SK-N-SH (cell line): ENCODE measurements at regions not wholly inside any gene's neighbourhood (a gene's known extent, or its start where the extent isn't known, plus 50 kb on each side); places are given as distances from the start of the nearest gene placed in this dataset.

Experiments used
- CTCF ChIA-PET: fragments of 300-600, 350-600 bp; formaldehyde crosslinking; extraction: SDS; loops from one replicate; lab custom pipeline; 2021; lab: Yijun Ruan, JAX
- POLR2A ChIA-PET: fragments of 350-600 bp; sonication (Branson Sonifier 250); formaldehyde crosslinking; extraction: SDS; loops from one replicate; lab custom pipeline; 2020; ENCODE audit warnings: antibody characterized with exemption, inconsistent platforms; lab: Yijun Ruan, JAX
- DNase-seq: peaks from one replicate; pipeline ENCODE4 v3.0.0; 2012
- H2AFZ ChIP-seq: fragments of 200-600 bp; sonication (generic); 2 replicates; pipeline ENCODE4 v1.8.1; 2016; ENCODE audit warnings: antibody characterized with exemption, mild to moderate bottlenecking, low read depth
- H3F3A ChIP-seq: fragments of 200-600 bp; sonication (generic); replicated peaks from 2 replicates; pipeline ENCODE3; 2016; ENCODE audit warnings: antibody characterized with exemption, mild to moderate bottlenecking; ENCODE audit not compliant: insufficient read depth
- H3K27ac ChIP-seq, 2 experiments: fragments of 200-500 bp in 1 of 2; fragments of 200-600 bp in 1 of 2; sonication (Bioruptor generic) in 1 of 2; sonication (generic), shearing (Covaris generic) in 1 of 2; 2 replicates each; pipeline versions ENCODE4 v1.5.1 to v1.6.1; 2014 to 2016; ENCODE audit warnings: low read depth in 2 of 2, inconsistent platforms in 1 of 2, low read length in 1 of 2, mild to moderate bottlenecking in 1 of 2, mixed read lengths in 1 of 2
- H3K27me3 ChIP-seq: fragments of 200-600 bp; sonication (generic), shearing (Covaris generic); 2 replicates; pipeline ENCODE4 v1.6.1; 2016; ENCODE audit warnings: mixed run types; ENCODE audit not compliant: insufficient read depth
- H3K36me3 ChIP-seq, 2 experiments: fragments of 200-500 bp in 1 of 2; fragments of 200-600 bp in 1 of 2; sonication (Bioruptor generic) in 1 of 2; sonication (generic) in 1 of 2; replicated peaks in 1 of 2; 2 replicates each; pipeline versions ENCODE3 to v1.5.1; 2014 to 2016; ENCODE audit warnings: low read length in 1 of 2, mild to moderate bottlenecking in 1 of 2; ENCODE audit not compliant: insufficient read depth in 2 of 2, control insufficient read depth in 1 of 2
- H3K4me1 ChIP-seq, 2 experiments: fragments of 200-500 bp in 1 of 2; fragments of 200-600 bp in 1 of 2; sonication (Bioruptor generic) in 1 of 2; sonication (generic), shearing (Covaris generic) in 1 of 2; 2 replicates each; pipeline versions ENCODE4 v1.5.1 to v1.6.1; 2014 to 2016; ENCODE audit warnings: low read depth in 1 of 2, low read length in 1 of 2, mixed run types in 1 of 2; ENCODE audit not compliant: insufficient read depth in 2 of 2, control insufficient read depth in 1 of 2
- H3K4me2 ChIP-seq: fragments of 200-600 bp; sonication (generic), shearing (Covaris generic); 2 replicates; pipeline ENCODE4 v1.6.1; 2017; ENCODE audit warnings: mixed run types
- H3K4me3 ChIP-seq, 2 experiments: fragments of 200-500 bp in 1 of 2; fragments of 200-600 bp in 1 of 2; sonication (Bioruptor generic) in 1 of 2; sonication (generic), shearing (Covaris generic) in 1 of 2; 2 replicates each; pipeline versions ENCODE4 v1.5.1 to v1.8.1; 2014 to 2016; ENCODE audit warnings: low read depth in 2 of 2, inconsistent platforms in 1 of 2, low read length in 1 of 2, mild to moderate bottlenecking in 1 of 2, mixed read lengths in 1 of 2, moderate library complexity in 1 of 2
- H3K79me2 ChIP-seq: fragments of 200-600 bp; sonication (generic); 2 replicates; pipeline ENCODE4 v1.8.1; 2017; ENCODE audit warnings: mild to moderate bottlenecking; ENCODE audit not compliant: insufficient read depth
- H3K9ac ChIP-seq: fragments of 200-600 bp; sonication (generic); 2 replicates; pipeline ENCODE4 v1.6.1; 2017; ENCODE audit warnings: mixed run types
- H3K9me2 ChIP-seq: fragments of 200-600 bp; sonication (generic); 2 replicates; pipeline ENCODE4 v1.6.1; 2017; ENCODE audit warnings: mixed run types
- H3K9me3 ChIP-seq: fragments of 200-600 bp; sonication (generic); 2 replicates; pipeline ENCODE4 v1.6.1; 2017; ENCODE audit warnings: mixed run types, mild to moderate bottlenecking, moderate library complexity
- H4K20me1 ChIP-seq: fragments of 200-600 bp; sonication (generic); 2 replicates; pipeline ENCODE4 v1.6.1; 2017; ENCODE audit warnings: mild to moderate bottlenecking, mixed run types; ENCODE audit not compliant: insufficient read depth
- CHD2 ChIP-seq: fragments of 150-350 bp; IDR thresholded peaks from 2 replicates; pipeline ENCODE4 v1.6.1; 2018; ENCODE audit warnings: low read length; ENCODE audit not compliant: partially characterized antibody
- ELF1 ChIP-seq: IDR thresholded peaks from 2 replicates; pipeline ENCODE4 v1.4.0; 2012
- FOXJ3 ChIP-seq: sonication (generic); formaldehyde crosslinking; IDR thresholded peaks from 2 replicates; pipeline ENCODE4 v1.5.1; 2020; ENCODE audit warnings: mild to moderate bottlenecking, missing genetic modification reagents
- GABPA ChIP-seq: IDR thresholded peaks from 2 replicates; pipeline ENCODE4 v1.4.0; 2012; ENCODE audit warnings: low read depth, mild to moderate bottlenecking
- GATA2 ChIP-seq: sonication (generic); formaldehyde crosslinking; IDR thresholded peaks from 2 replicates; pipeline ENCODE4 v1.5.0; 2020; ENCODE audit warnings: mild to moderate bottlenecking, missing genetic modification reagents
- NFIC ChIP-seq: IDR thresholded peaks from 2 replicates; pipeline ENCODE4 v1.4.0; 2012; ENCODE audit warnings: borderline replicate concordance
- NRF1 ChIP-seq: IDR thresholded peaks from 2 replicates; pipeline ENCODE4 v1.6.1; 2012; ENCODE audit warnings: low read depth, mild to moderate bottlenecking, low read length
- RCOR1 ChIP-seq: fragments of 150-350 bp; IDR thresholded peaks from 2 replicates; pipeline ENCODE4 v1.6.1; 2017; ENCODE audit warnings: antibody characterized with exemption, low read length
- RFX5 ChIP-seq: IDR thresholded peaks from 2 replicates; pipeline ENCODE4 v1.6.1; 2012; ENCODE audit warnings: mild to moderate bottlenecking, improper control_type of control experiment, low read length
- SMC3 ChIP-seq: IDR thresholded peaks from 2 replicates; pipeline ENCODE4 v1.6.1; 2012; ENCODE audit warnings: low read depth, low read length, improper control_type of control experiment
- YY1 ChIP-seq: IDR thresholded peaks from 2 replicates; pipeline ENCODE4 v1.4.0; 2012; ENCODE audit warnings: low read depth, mild to moderate bottlenecking
- WGBS: methylation state at CpG from one replicate; pipeline ENCODE4 v1.1.6; 2017; ENCODE audit warnings: low lambda C conversion rate; 5-methylcytosine and 5-hydroxymethylcytosine counted together
- TF ChIP-seq, protein P1 (sequence below): fragments of 150-350 bp; IDR thresholded peaks from 2 replicates; pipeline ENCODE4 v1.6.1; 2016; ENCODE audit warnings: mild to moderate bottlenecking, low read depth, low read length
- TF ChIP-seq, protein P2 (sequence below): IDR thresholded peaks from 2 replicates; pipeline ENCODE4 v1.6.1; 2012; ENCODE audit warnings: mild to moderate bottlenecking, low read depth, low read length, moderate library complexity
- TF ChIP-seq, protein P3 (sequence below): IDR thresholded peaks from 2 replicates; pipeline ENCODE4 v1.4.0; 2012; ENCODE audit warnings: low read depth, borderline replicate concordance

DNA sequence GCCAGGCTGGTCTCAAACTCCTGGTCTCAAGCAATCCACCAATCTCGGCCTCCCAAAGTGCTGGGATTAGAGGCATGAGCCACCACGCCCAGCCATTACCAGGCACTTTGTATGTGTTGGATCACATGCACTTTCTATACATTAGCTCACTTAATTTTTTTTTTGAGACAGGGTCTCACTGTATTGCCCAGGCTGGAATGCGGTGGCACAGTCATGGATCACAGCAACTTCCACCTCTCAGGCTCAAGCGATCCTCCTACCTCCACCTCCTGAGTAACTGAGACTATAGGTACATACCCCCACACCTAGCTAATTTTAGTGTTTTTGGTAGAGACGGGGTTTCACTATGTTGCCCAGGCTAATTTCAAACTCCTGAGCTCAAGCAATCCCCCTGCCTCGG lies 203.0 kb upstream of the MYL2 start:
- H3K9me2 ChIP-seq: no peaks in the 10 kb centered on the region
- H3K4me1 ChIP-seq: peaks cover 0 to 10% of the 10 kb centered on the region in 2 experiments; a peak in 2 of 4 replicates
- H3K9me3 ChIP-seq: no peaks in the 10 kb centered on the region
- H3K9ac ChIP-seq: no peak overlapping the region
- H3K4me3 ChIP-seq: no peak overlapping the region
- no peaks in the 10 kb centered on the region for H3K36me3 ChIP-seq
- no peak overlapping the region for H3K4me2 ChIP-seq
- no peak for DNase-seq
- no peak overlapping the region for H2AFZ ChIP-seq
- ChIA-PET POLR2A (interaction anchor here (0.6 kb wide), 1 partner anchor 223 kb away, joined by 3 read pairs; no protein-coding TSS in a partner anchor), CTCF (interaction anchor here (0.7 to 1.0 kb wide), 2 partner anchors 14 to 22 kb away, joined by 3 read pairs; no protein-coding TSS in a partner anchor)
- no peaks in the 10 kb centered on the region for H3F3A ChIP-seq
- H4K20me1 ChIP-seq: no peaks in the 10 kb centered on the region
- no peaks in the 10 kb centered on the region for H3K79me2 ChIP-seq
- H3K27ac ChIP-seq: no peak overlapping the region
- no peak for TF ChIP-seq RFX5
- no peak for TF ChIP-seq GATA2 (CRISPR knock-in tag)
- TF ChIP-seq ELF1: no peak
- H3K27me3 ChIP-seq: no peaks in the 10 kb centered on the region
- WGBS: 51% methylated on average over 6 of the region's 6 CpGs

GRCh38 chr12:111122458-111122878 lies 202.1 kb upstream of the MYL2 start:
- no peaks in the 10 kb centered on the region for H3K79me2 ChIP-seq
- no peak for DNase-seq
- ChIA-PET CTCF (no interaction called here), POLR2A (interaction anchor here (0.6 to 0.7 kb wide), 2 partner anchors 69 to 222 kb away, joined by 3 to 4 read pairs; no protein-coding TSS in a partner anchor)
- no peak overlapping the region for H3K27ac ChIP-seq
- H3K4me3 ChIP-seq: no peak overlapping the region
- H3K4me2 ChIP-seq: no peak overlapping the region
- H3K9me3 ChIP-seq: no peaks in the 10 kb centered on the region
- H3K9ac ChIP-seq: no peak overlapping the region
- no peaks in the 10 kb centered on the region for H3K9me2 ChIP-seq
- WGBS: 24% methylated on average over 7 of the region's 7 CpGs
- H3K27me3 ChIP-seq: no peaks in the 10 kb centered on the region
- H3F3A ChIP-seq: no peaks in the 10 kb centered on the region
- peaks cover 0 to 10% of the 10 kb centered on the region in 2 experiments; a peak in 2 of 4 replicates for H3K4me1 ChIP-seq
- no peaks in the 10 kb centered on the region for H4K20me1 ChIP-seq
- no peaks in the 10 kb centered on the region for H3K36me3 ChIP-seq
- no peak for TF ChIP-seq CHD2
- no peak for TF ChIP-seq FOXJ3 (CRISPR knock-in tag)
- TF ChIP-seq, protein P1, sequence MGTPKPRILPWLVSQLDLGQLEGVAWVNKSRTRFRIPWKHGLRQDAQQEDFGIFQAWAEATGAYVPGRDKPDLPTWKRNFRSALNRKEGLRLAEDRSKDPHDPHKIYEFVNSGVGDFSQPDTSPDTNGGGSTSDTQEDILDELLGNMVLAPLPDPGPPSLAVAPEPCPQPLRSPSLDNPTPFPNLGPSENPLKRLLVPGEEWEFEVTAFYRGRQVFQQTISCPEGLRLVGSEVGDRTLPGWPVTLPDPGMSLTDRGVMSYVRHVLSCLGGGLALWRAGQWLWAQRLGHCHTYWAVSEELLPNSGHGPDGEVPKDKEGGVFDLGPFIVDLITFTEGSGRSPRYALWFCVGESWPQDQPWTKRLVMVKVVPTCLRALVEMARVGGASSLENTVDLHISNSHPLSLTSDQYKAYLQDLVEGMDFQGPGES: no peak
- no peak for TF ChIP-seq NFIC
- TF ChIP-seq RCOR1: no peak
- TF ChIP-seq SMC3: no peak
- no peak for TF ChIP-seq YY1
- no peak for TF ChIP-seq GABPA
- TF ChIP-seq NRF1: no peak
- TF ChIP-seq, protein P2, sequence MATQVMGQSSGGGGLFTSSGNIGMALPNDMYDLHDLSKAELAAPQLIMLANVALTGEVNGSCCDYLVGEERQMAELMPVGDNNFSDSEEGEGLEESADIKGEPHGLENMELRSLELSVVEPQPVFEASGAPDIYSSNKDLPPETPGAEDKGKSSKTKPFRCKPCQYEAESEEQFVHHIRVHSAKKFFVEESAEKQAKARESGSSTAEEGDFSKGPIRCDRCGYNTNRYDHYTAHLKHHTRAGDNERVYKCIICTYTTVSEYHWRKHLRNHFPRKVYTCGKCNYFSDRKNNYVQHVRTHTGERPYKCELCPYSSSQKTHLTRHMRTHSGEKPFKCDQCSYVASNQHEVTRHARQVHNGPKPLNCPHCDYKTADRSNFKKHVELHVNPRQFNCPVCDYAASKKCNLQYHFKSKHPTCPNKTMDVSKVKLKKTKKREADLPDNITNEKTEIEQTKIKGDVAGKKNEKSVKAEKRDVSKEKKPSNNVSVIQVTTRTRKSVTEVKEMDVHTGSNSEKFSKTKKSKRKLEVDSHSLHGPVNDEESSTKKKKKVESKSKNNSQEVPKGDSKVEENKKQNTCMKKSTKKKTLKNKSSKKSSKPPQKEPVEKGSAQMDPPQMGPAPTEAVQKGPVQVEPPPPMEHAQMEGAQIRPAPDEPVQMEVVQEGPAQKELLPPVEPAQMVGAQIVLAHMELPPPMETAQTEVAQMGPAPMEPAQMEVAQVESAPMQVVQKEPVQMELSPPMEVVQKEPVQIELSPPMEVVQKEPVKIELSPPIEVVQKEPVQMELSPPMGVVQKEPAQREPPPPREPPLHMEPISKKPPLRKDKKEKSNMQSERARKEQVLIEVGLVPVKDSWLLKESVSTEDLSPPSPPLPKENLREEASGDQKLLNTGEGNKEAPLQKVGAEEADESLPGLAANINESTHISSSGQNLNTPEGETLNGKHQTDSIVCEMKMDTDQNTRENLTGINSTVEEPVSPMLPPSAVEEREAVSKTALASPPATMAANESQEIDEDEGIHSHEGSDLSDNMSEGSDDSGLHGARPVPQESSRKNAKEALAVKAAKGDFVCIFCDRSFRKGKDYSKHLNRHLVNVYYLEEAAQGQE: no peak
- TF ChIP-seq, protein P3, sequence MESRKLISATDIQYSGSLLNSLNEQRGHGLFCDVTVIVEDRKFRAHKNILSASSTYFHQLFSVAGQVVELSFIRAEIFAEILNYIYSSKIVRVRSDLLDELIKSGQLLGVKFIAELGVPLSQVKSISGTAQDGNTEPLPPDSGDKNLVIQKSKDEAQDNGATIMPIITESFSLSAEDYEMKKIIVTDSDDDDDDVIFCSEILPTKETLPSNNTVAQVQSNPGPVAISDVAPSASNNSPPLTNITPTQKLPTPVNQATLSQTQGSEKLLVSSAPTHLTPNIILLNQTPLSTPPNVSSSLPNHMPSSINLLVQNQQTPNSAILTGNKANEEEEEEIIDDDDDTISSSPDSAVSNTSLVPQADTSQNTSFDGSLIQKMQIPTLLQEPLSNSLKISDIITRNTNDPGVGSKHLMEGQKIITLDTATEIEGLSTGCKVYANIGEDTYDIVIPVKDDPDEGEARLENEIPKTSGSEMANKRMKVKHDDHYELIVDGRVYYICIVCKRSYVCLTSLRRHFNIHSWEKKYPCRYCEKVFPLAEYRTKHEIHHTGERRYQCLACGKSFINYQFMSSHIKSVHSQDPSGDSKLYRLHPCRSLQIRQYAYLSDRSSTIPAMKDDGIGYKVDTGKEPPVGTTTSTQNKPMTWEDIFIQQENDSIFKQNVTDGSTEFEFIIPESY: no peak
- no peak for TF ChIP-seq GATA2 (CRISPR knock-in tag)
- TF ChIP-seq, all 33 proteins: peak for 0
- H2AFZ ChIP-seq: no peak overlapping the region
